GM12874 (cell line): ENCODE measurements at regions not wholly inside any gene's neighbourhood (a gene's known extent, or its start where the extent isn't known, plus 50 kb on each side); places are given as distances from the start of the nearest gene placed in this dataset.

Experiments
- TF ChIP-seq, protein P1 (sequence below): IDR thresholded peaks from 2 replicates; pipeline ENCODE4 v1.5.1; 2011; ENCODE audit warnings: low read depth, mild to moderate bottlenecking, control low read depth, low read length, moderate library complexity; ENCODE audit not compliant: insufficient read depth

DNA sequence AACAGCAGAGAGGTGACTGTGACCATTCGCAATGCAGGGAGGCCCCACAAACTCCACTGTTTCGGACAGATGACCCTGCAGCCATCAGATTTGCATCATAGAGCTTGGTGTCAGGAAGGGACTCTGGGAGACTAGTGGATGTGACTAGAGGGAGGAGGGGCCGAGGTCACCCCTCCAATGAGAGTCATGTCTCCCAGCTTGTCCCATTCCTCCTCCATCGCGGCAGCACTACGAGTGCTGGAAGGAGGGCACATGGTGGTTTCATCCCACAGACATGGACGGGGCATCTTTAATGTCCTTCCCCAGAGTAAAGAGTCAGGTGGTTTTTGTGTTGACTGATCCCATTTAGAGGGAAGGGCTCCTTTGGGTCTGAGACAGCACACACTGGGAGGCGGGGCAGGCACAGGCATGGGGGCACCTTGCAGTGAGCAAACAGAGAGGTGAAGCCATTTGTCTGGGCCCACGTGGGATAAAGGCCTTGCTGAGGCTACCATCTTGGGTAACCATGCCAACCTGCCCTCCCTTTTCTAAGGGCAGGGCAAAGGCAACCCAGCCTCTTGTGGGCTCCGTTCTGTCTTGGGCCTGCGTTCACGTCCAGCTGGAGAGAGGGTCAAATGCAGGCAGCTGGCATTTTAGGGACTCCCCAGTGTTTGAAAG lies 208.1 kb downstream of the ASB1 start:
- TF ChIP-seq, protein P1, sequence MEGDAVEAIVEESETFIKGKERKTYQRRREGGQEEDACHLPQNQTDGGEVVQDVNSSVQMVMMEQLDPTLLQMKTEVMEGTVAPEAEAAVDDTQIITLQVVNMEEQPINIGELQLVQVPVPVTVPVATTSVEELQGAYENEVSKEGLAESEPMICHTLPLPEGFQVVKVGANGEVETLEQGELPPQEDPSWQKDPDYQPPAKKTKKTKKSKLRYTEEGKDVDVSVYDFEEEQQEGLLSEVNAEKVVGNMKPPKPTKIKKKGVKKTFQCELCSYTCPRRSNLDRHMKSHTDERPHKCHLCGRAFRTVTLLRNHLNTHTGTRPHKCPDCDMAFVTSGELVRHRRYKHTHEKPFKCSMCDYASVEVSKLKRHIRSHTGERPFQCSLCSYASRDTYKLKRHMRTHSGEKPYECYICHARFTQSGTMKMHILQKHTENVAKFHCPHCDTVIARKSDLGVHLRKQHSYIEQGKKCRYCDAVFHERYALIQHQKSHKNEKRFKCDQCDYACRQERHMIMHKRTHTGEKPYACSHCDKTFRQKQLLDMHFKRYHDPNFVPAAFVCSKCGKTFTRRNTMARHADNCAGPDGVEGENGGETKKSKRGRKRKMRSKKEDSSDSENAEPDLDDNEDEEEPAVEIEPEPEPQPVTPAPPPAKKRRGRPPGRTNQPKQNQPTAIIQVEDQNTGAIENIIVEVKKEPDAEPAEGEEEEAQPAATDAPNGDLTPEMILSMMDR = no peak

GRCh38 chr2:238635647-238636051 lies 208.9 kb downstream of the ASB1 start:
- TF ChIP-seq, protein P1 = no peak

GRCh38 chr2:238636269-238637073 lies 209.7 kb downstream of the ASB1 start:
- TF ChIP-seq, protein P1 = no peak

DNA sequence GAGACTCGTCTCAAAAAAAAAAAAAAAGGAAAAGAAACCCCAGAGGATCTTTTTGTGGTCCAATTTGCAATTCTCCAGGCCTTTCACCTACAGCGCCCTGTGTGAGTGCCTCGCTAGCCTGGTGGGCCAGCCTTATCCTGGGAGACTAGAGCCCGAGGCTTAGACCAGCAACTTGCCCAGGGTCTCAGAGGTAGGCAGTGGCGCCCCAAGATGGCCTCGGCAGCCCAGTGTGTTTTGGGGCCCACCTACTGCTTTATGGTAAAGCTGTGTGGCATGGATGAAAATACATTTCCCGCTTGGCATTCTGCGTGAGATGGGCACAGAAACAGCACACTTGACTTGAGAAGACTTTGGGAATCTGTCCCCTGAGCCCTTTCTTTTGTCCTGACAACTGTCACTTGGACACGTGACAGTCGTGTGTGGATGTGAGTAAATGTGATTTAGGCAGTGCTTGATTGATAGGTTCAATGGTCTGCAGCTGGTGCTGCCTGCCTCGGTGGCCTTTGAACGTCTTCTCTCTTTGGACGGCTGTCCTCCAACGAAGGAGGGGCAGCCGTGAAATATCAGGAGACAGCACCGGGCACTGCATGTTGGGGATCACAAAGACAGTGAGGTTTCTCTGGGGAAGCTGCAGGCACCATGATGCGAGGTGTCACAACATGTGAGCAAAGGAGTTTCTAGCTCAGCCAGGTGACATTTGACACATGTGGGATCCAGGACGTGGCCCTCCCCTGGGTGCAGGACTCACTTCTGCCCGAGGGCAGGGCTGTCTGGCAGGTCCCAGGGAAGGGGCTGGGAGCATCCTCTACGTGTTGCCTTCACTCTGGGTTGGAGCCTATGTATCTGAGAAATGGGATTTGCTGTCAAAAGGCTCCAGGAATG lies 209.5 kb upstream of the TWIST2 start:
- TF ChIP-seq, protein P1 = no peak

- TF ChIP-seq, protein P1 = no peak
These were observed 208.8 kb upstream of the TWIST2 start for GRCh38 chr2:238638982-238639628.

- TF ChIP-seq, protein P1 = no peak
These were observed 207.4 kb upstream of the TWIST2 start for GRCh38 chr2:238640486-238640885.

GRCh38 chr2:238642973-238643372 lies 204.9 kb upstream of the TWIST2 start:
- TF ChIP-seq, protein P1 = no peak
